Mesothelial cell of epicardium (in vitro differentiated cells): ENCODE measurements at regions not wholly inside any gene's neighbourhood (a gene's known extent, or its start where the extent isn't known, plus 50 kb on each side); places are given as distances from the start of the nearest gene placed in this dataset.

Experiments
- DNase-seq, 2 experiments: peaks; one replicate each; pipeline ENCODE4 v3.0.0; 2021; ENCODE audit warnings: low spot score in 2 of 2; ENCODE audit not compliant: unreplicated experiment in 2 of 2
- H3K27ac Mint-ChIP-seq: 2 replicates; pipeline ENCODE4 v1.8.0; 2021; ENCODE audit warnings: mixed read lengths
- H3K27me3 Mint-ChIP-seq: 2 replicates; pipeline ENCODE4 v1.8.0; 2021; ENCODE audit warnings: low read depth, mixed read lengths
- H3K36me3 Mint-ChIP-seq: 2 replicates; pipeline ENCODE4 v1.8.0; 2021; ENCODE audit warnings: mixed read lengths
- H3K4me1 Mint-ChIP-seq: 2 replicates; pipeline ENCODE4 v1.8.0; 2021; ENCODE audit warnings: mixed read lengths
- H3K4me3 Mint-ChIP-seq: 2 replicates; pipeline ENCODE4 v1.8.0; 2021; ENCODE audit warnings: mild to moderate bottlenecking, moderate library complexity, mixed read lengths
- H3K9me3 Mint-ChIP-seq: 2 replicates; pipeline ENCODE4 v1.8.0; 2021; ENCODE audit warnings: mixed read lengths
- CTCF ChIP-seq: fragments of 200-600 bp; sonication (generic); IDR thresholded peaks from one replicate; pipeline ENCODE4 v1.5.0; 2021; ENCODE audit warnings: antibody characterized with exemption; ENCODE audit not compliant: unreplicated experiment

- H3K4me1 Mint-ChIP-seq, result peaks cover 31% of the 10 kb centered on the region
- DNase-seq, result no peak
- no peak overlapping the region for H3K4me3 Mint-ChIP-seq
- H3K27ac Mint-ChIP-seq, result no peak overlapping the region
- no peaks in the 10 kb centered on the region for H3K9me3 Mint-ChIP-seq
- no peak for TF ChIP-seq CTCF
- H3K27me3 Mint-ChIP-seq, result no peaks in the 10 kb centered on the region
- peaks cover 2% of the 10 kb centered on the region for H3K36me3 Mint-ChIP-seq
Measured at GRCh38 chr4:31026256-31026655, 306.1 kb downstream of the PCDH7 start.

- H3K4me3 Mint-ChIP-seq, result no peak overlapping the region
- H3K27me3 Mint-ChIP-seq, result no peaks in the 10 kb centered on the region
- TF ChIP-seq CTCF, result no peak
- H3K27ac Mint-ChIP-seq, result no peak overlapping the region
- H3K4me1 Mint-ChIP-seq, result no peaks in the 10 kb centered on the region
- peaks cover 6% of the 10 kb centered on the region for H3K9me3 Mint-ChIP-seq
- no peak for DNase-seq
- peaks cover 6% of the 10 kb centered on the region for H3K36me3 Mint-ChIP-seq
Measured at GRCh38 chr4:31034550-31034949, 314.4 kb downstream of the PCDH7 start.

- no peak for TF ChIP-seq CTCF
- no peak overlapping the region for H3K4me3 Mint-ChIP-seq
- no peaks in the 10 kb centered on the region for H3K27me3 Mint-ChIP-seq
- no peak for DNase-seq
- peaks cover 6% of the 10 kb centered on the region for H3K9me3 Mint-ChIP-seq
- H3K27ac Mint-ChIP-seq, result no peak overlapping the region
- peaks cover 7% of the 10 kb centered on the region for H3K36me3 Mint-ChIP-seq
- H3K4me1 Mint-ChIP-seq, result peaks cover 1% of the 10 kb centered on the region
Measured at GRCh38 chr4:31035761-31036160, 315.6 kb downstream of the PCDH7 start.

- no peak for DNase-seq
- no peak overlapping the region for H3K27ac Mint-ChIP-seq
- peaks cover 12% of the 10 kb centered on the region for H3K4me1 Mint-ChIP-seq
Measured at GRCh38 chr4:31037703-31038102, 317.5 kb downstream of the PCDH7 start.

GRCh38 chr4:31039382-31039781 is 319.2 kb downstream of the PCDH7 start:
- no peak overlapping the region for H3K27ac Mint-ChIP-seq

More at GRCh38 chr4:31037703-31038102, 317.5 kb downstream of the PCDH7 start:
- peaks cover 7% of the 10 kb centered on the region for H3K36me3 Mint-ChIP-seq
- peaks cover 6% of the 10 kb centered on the region for H3K9me3 Mint-ChIP-seq
- no peak for TF ChIP-seq CTCF
- H3K4me3 Mint-ChIP-seq, result no peak overlapping the region
- H3K27me3 Mint-ChIP-seq, result no peaks in the 10 kb centered on the region

More at GRCh38 chr4:31039382-31039781, 319.2 kb downstream of the PCDH7 start:
- Mint-ChIP-seq H3K36me3 (peaks cover 7% of the 10 kb centered on the region), H3K9me3 (peaks cover 6% of the 10 kb centered on the region), H3K27me3 (no peaks in the 10 kb centered on the region), H3K4me3 (no peak overlapping the region), H3K4me1 (peaks cover 12% of the 10 kb centered on the region)
- no peak for TF ChIP-seq CTCF
- DNase-seq, result no peak
